GM18499 (cell line): ENCODE measurements at regions not wholly inside any gene's neighbourhood (a gene's known extent, or its start where the extent isn't known, plus 50 kb on each side); places are given as distances from the start of the nearest gene placed in this dataset.

Experiments
- ATAC-seq: cut with Tn5 transposase; IDR thresholded peaks from one replicate; pipeline ENCODE4 v1.9.1; 2021; ENCODE audit warnings: moderate number of reproducible peaks; ENCODE audit not compliant: insufficient read depth, unreplicated experiment

GRCh38 chr10:61356354-61356753 lies 96.8 kb downstream of the TMEM26 start:
- no peak for ATAC-seq

DNA sequence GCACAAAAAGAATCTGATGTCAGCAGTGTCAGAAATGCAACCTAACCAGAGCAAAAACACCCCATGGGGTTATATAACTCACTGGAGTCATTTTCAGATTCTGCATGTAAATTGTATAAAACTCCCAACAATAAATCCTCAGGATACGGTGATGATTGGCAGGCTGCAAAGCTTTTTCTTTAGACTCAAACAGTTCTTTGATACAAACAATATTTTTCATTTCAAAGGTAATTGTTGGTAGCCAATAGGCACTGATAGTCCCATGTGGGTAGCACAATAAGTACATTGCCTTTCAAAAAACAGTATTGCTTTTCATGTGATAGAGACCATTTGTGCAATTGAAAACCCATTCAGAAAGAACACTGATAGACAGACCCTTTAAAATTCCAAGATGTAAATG lies 98.0 kb downstream of the TMEM26 start:
- ATAC-seq: no peak

DNA sequence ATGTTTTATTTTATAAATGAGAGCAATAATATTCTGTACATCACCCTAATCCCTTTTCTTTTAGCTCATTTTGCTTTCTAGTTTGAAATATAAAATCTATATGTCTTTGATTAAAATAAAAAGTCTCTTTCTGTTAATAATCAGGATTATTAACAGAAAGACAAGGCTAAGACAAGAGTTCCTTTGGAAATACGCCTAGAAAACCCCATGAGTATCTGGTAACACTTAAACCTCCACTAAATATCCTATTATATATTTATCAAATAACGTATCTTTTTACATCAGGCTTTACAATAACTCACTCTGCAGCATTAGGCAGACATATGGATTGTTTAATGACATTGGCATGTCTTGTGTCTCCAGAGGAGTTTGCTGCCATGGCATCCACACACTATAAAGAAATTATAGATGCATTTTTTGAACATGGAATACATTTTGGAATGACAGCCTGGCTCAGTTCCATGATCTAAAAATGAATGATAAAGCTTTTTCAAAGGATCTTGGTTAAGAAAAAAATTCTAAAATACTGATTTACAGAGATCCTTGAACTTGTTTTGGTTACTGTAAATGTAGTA lies 98.7 kb downstream of the TMEM26 start:
- ATAC-seq: no peak

GRCh38 chr10:61350794-61351193 lies 102.4 kb downstream of the TMEM26 start:
- no peak for ATAC-seq

DNA sequence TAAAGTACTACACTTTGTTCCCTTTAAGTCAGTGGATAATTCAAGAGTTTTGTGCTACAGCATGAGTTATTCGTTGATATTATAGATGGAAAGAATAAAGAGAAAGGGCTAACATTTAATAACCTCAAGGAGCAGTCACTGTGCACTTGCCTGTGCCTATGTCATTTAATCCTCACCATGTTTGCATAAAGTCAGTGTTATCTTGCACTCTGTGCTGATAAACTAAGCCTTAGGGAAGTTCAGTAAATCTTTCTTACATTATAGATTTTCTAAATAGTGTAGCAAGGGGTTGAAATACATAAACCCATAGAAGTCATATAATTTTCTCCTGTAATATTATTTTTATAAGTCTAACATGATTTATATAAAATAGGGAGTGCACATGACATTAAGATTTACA lies 103.1 kb downstream of the TMEM26 start:
- no peak for ATAC-seq

DNA sequence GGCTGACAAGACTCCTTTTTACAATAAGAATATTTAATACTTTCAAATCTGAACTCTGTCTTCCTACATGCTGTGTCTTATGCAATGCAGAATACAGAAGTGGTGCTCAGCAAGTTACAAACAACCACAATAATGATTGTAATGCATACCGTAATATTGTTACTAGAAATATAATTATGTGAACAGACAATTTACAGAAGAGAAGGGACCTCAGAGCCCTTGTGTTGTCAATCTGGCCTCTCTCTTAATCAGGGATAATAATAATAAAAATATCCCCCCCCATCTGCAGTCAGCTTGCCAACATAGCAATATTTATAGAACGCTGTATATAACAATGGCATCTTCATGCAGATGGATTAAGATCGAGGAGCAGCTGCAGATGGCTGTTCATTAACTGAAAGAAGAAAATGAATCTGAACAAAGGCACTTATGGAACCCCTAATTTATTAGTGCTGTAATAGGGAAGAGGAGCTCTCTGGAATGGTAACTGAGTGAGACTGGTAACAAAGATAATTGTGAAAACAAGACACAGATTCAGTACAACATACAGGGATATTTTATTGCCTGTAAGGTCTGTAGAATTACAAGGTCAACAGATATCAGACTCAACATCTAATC lies 106.3 kb downstream of the TMEM26 start:
- no peak for ATAC-seq

- ATAC-seq: no peak
These were observed 109.4 kb downstream of the TMEM26 start for GRCh38 chr10:61343796-61344195.

GRCh38 chr10:61342858-61343572 lies 110.2 kb downstream of the TMEM26 start:
- ATAC-seq: no peak

DNA sequence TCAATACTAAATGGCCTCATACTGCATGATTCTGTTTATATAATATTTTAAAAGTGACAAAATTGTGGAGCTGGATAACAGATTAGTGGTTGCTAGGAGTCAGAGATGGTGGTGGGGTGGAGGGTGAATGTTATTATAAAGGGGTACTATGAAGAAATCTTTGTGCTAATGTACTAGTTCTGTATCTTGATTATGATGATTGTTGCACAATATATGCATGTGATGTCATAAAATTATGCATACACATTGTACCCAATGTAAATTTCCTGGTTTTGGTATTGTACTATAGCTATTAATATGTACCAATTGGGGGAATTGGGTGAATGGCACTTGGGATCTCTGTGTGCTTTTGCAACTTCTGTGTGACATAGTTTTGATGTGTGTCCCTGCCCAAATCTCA lies 112.2 kb downstream of the TMEM26 start:
- no peak for ATAC-seq

DNA sequence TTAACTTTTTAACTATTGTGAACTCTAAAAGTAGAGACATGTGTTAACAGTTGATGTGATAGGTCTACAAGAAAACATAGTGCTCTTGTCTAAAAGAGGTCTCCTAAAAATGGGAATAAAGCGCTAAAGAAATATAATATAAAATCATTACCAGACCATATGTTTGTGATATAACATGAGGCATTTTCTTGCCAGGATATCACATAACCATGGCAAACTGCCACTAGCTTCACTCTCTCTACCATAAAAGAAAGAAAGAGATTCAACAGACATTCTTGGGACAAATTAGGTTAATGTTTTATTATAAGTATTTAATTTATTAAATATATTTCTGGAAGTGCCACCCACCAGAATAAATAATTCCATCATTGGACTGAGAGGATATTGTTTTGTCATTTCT lies 115.0 kb downstream of the TMEM26 start:
- ATAC-seq: no peak

DNA sequence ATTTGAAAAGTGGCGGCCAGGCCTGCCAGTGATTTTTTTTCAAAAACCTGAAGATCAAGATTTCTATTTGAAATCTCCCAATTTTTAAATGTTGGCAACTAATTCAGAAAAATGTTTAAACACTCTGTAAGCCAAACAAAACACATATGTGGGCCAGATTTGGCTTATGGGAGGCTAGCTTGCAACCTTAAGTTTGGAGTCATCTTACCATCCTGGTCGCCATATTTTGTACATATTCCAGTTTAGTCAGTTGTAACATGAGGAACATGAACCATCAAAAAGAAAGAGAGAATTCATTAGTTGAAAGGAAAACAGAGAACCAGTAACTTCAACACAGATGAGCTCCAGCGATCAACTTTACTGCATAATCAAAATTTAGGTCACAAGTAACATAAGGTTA lies 115.4 kb downstream of the TMEM26 start:
- no peak for ATAC-seq

DNA sequence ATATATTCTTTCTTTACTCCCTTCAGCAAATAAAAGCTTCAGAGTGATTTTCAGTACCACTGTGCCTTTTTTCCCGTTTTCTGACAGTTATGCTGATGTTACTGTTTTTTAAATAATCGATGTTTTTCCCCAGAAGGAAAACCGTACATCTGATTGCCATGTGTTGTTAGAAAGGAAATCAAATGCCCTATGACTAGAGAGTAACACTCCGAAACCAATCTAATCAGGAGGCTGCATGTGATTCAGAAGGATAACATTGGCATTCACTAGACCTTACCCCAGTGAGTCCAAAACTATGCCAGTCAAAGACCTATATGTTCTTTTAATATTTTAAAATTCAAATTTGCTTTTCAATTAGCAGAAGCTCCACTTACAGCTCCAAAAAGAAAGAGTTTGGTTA lies 116.3 kb downstream of the TMEM26 start:
- ATAC-seq: no peak

DNA sequence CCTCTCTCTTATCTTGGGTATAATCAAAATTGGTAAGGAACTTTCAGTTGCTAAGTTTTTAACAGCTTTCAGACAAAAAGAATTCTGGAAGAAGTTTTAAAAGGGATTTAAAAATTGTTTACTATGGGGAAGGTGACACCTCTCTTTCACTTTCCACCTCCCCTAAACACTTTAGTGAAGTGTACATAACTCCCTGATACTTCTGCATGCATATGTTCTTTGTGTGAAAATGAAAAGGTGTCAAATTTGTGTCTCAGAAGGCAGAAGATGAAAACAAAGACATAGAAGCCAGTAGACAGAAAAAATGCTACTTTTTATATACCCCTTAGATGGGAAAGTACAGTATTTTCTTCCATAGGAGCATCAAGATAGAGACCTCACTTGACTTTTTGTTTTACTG lies 117.8 kb downstream of the TMEM26 start:
- ATAC-seq: no peak

DNA sequence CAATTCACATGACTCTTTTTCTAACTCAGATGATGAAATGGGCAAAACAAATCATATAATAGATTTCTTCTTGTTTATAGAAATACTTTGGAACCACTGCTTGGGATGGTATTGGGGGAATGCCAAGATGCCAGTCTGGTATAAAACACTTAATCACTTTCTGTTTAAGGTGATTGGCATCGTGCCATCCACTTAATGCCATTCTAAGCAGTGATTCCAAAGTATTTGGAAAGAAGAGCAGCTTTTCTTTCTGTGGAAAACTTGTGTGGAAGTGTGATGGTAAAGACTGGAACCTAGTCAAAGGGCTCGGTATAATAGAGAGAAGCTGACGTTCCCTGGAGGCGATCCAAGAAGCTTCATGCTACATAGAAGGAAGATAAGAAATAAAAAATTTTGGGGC lies 120.6 kb downstream of the TMEM26 start:
- ATAC-seq: no peak

DNA sequence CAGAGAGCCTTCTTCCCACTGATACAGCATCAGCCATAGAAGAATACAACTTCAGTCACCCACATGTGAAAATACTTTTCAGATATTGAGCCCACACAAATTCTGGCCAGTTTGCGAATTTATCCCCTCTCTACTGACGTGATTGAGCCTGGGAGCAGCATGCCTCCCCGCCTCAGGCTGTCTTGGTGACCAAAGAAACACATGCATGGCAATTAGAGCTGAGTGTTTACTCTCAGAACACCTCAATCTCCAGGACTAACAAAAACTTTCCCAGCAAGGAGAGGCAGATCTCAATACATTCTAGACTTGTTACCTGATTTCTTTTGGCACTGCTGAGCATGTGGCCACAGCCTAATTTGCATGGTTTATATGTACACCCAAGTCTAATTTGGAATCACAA lies 122.5 kb downstream of the TMEM26 start:
- no peak for ATAC-seq

- ATAC-seq: no peak
These were observed 123.3 kb downstream of the TMEM26 start for GRCh38 chr10:61329854-61330253.

- ATAC-seq: no peak
These were observed 127.8 kb downstream of the TMEM26 start for GRCh38 chr10:61325223-61325960.

- ATAC-seq: no peak
These were observed 129.5 kb downstream of the TMEM26 start for GRCh38 chr10:61323726-61324125.

DNA sequence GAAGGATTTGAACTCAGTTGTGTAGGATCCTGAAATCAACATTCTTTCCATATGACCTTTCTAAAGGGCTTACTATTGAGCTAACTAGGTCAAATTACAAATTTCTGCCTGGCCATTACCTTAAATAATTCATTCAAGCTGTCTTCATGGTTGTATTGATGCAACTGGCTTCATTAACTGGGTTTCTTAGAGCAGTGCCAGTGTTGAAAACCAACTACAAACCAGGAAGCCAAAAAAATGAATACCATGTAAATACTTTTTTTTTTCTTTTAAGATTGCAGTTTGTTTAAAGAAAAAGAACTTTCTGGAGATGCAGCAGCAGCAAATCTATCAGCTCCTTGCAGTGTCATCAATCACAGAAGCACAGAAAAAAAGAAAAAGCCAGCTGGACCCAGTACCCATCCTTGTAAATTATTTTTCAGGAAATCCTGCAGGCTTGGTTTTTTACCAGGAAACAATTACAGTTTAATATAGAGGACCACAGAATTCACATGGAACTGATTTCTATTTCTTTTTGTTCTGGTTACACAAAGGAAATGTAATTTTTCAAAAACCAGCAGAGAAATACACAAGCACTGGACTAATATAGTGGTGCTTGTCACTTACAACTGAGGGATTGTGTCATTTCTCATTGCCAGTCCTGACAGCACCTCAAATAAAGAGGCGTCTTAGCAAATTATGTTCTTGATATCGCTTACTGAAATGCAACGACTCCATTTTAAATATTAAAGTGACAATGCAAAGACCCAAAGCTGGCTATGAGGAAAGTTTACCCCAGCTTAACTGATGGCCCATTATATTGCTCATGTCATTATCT lies 131.9 kb downstream of the TMEM26 start:
- ATAC-seq: no peak

- no peak for ATAC-seq
These were observed 133.0 kb downstream of the TMEM26 start for GRCh38 chr10:61320257-61320587.
